ENCODE measurements at regions not wholly inside any gene's neighbourhood (a gene's known extent, or its start where the extent isn't known, plus 50 kb on each side); places are given as distances from the start of the nearest gene placed in this dataset.

- Histone ChIP-seq H3K36me3 (ENCODE audit: control insufficient read depth, insufficient read depth, low read length) (no peaks in the 10 kb centered on the region), H3K9me3 (no peaks in the 10 kb centered on the region), H3K27me3 (replicated peaks; ENCODE audit: control insufficient read depth, insufficient read depth, low read length) (no peaks in the 10 kb centered on the region), H3K4me1 (no peaks in the 10 kb centered on the region), H3K4me3 (ENCODE audit: low read depth, low read length) (no peak overlapping the region)
- H3K4me3 Mint-ChIP-seq (ENCODE audit: unreplicated experiment): no peak overlapping the region
- H3K4me1 Mint-ChIP-seq (ENCODE audit: low read depth, unreplicated experiment): no peaks in the 10 kb centered on the region
- no peak for DNase-seq
- intact Hi-C loops (cut with micrococcal nuclease; ENCODE audit: unreplicated experiment): no loop called here
- H3K9me3 Mint-ChIP-seq (ENCODE audit: unreplicated experiment): no peaks in the 10 kb centered on the region
- no peaks in the 10 kb centered on the region for H3K27me3 Mint-ChIP-seq (ENCODE audit: insufficient read depth, unreplicated experiment)
- BruUV-seq (replicated peaks): no TSS peak
- no peak overlapping the region for H3K27ac Mint-ChIP-seq (ENCODE audit: unreplicated experiment)
- ChIA-PET CTCF (no interaction called here), POLR2A (no interaction called here)
- TF ChIP-seq, protein P1, sequence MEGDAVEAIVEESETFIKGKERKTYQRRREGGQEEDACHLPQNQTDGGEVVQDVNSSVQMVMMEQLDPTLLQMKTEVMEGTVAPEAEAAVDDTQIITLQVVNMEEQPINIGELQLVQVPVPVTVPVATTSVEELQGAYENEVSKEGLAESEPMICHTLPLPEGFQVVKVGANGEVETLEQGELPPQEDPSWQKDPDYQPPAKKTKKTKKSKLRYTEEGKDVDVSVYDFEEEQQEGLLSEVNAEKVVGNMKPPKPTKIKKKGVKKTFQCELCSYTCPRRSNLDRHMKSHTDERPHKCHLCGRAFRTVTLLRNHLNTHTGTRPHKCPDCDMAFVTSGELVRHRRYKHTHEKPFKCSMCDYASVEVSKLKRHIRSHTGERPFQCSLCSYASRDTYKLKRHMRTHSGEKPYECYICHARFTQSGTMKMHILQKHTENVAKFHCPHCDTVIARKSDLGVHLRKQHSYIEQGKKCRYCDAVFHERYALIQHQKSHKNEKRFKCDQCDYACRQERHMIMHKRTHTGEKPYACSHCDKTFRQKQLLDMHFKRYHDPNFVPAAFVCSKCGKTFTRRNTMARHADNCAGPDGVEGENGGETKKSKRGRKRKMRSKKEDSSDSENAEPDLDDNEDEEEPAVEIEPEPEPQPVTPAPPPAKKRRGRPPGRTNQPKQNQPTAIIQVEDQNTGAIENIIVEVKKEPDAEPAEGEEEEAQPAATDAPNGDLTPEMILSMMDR (IDR thresholded peaks at IDR 0.05; ENCODE audit: insufficient read depth in 1 of 2, low read depth in 1 of 2, low read length in 1 of 2, severe bottlenecking in 1 of 2, unreplicated experiment in 1 of 2): no peak
- no peaks in the 10 kb centered on the region for H3K36me3 Mint-ChIP-seq (ENCODE audit: insufficient read depth, unreplicated experiment)
These were observed 1472.2 kb downstream of the PCDH7 start for GRCh38 chr4:32192363-32192762.

DNA sequence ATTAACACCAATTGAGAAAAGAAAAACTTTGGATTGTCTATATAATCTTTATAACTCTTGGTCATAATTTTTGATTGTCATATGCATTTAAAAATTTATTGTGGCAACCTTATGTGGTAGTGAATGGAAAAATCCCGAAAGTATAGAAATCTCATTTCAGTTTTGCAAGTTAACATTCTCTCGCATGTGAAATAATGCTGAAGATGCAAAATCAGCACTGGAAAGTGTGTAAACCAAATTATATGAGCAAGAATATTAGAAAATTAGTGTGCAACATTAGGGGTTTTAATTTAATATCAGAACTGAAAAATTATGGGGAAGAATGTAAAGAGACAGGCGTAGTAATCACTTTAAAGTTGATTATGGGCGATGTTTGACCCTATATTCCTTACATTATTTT is 1472.8 kb downstream of the PCDH7 start:
- Histone ChIP-seq H3K9me3 (no peaks in the 10 kb centered on the region), H3K4me1 (no peaks in the 10 kb centered on the region), H3K36me3 (ENCODE audit: control insufficient read depth, insufficient read depth, low read length) (no peaks in the 10 kb centered on the region), H3K4me3 (ENCODE audit: low read depth, low read length) (no peak overlapping the region), H3K27me3 (replicated peaks; ENCODE audit: control insufficient read depth, insufficient read depth, low read length) (no peaks in the 10 kb centered on the region)
- no peaks in the 10 kb centered on the region for H3K9me3 Mint-ChIP-seq (ENCODE audit: unreplicated experiment)
- no peaks in the 10 kb centered on the region for H3K36me3 Mint-ChIP-seq (ENCODE audit: insufficient read depth, unreplicated experiment)
- TF ChIP-seq, protein P1 (IDR thresholded peaks at IDR 0.05; ENCODE audit: insufficient read depth in 1 of 2, low read depth in 1 of 2, low read length in 1 of 2, severe bottlenecking in 1 of 2, unreplicated experiment in 1 of 2): no peak
- ChIA-PET CTCF (no interaction called here), POLR2A (no interaction called here)
- H3K4me1 Mint-ChIP-seq (ENCODE audit: low read depth, unreplicated experiment): no peaks in the 10 kb centered on the region
- no peak overlapping the region for H3K4me3 Mint-ChIP-seq (ENCODE audit: unreplicated experiment)
- DNase-seq: no peak
- H3K27ac Mint-ChIP-seq (ENCODE audit: unreplicated experiment): no peak overlapping the region
- BruUV-seq (replicated peaks): no TSS peak
- intact Hi-C loops (cut with micrococcal nuclease; ENCODE audit: unreplicated experiment): no loop called here
- no peaks in the 10 kb centered on the region for H3K27me3 Mint-ChIP-seq (ENCODE audit: insufficient read depth, unreplicated experiment)

DNA sequence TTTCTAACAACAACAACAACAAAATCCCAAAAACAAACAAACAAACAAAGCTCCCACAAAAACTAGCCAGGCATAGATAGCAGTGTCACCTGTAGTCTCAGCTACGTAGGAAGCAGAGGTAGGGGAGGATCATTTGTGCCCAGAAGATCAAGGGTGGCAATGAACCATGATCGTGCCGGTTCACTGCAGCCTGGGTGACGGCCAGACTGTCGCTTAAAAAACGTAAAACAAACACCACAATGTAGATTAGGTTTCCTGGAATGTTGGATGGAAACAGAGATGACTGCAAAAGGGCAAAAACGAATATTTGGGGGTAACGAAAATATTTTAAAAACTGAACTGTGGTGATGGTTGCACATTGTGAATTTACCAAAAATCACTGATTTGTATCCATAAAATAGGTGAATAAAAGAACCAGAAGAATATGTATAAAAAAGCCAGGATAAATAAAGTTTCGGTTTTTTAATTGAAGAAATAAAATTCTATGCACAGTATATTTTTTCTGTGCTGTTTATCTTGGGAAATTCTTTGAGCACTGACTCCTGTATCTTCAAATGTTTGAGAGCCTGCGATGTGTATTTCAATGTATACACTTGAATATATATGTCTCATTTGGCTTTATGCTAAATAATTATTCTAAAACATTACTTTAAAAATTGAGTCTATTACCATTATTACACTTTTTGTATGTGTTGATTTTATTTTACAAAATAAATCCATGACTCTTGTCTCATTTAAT is 1477.0 kb downstream of the PCDH7 start:
- H3K36me3 Mint-ChIP-seq (ENCODE audit: insufficient read depth, unreplicated experiment): no peaks in the 10 kb centered on the region
- H3K27ac Mint-ChIP-seq (ENCODE audit: unreplicated experiment): no peak overlapping the region
- H3K4me3 Mint-ChIP-seq (ENCODE audit: unreplicated experiment): no peak overlapping the region
- no peaks in the 10 kb centered on the region for H3K9me3 Mint-ChIP-seq (ENCODE audit: unreplicated experiment)
- no peaks in the 10 kb centered on the region for H3K36me3 ChIP-seq (ENCODE audit: control insufficient read depth, insufficient read depth, low read length)
- no peaks in the 10 kb centered on the region for H3K27me3 Mint-ChIP-seq (ENCODE audit: insufficient read depth, unreplicated experiment)
- no peaks in the 10 kb centered on the region for H3K4me1 ChIP-seq
- intact Hi-C loops (cut with micrococcal nuclease; ENCODE audit: unreplicated experiment): no loop called here
- H3K4me3 ChIP-seq (ENCODE audit: low read depth, low read length): no peak overlapping the region
- no peaks in the 10 kb centered on the region for H3K9me3 ChIP-seq
- BruUV-seq (replicated peaks): no TSS peak
- ChIA-PET CTCF (no interaction called here), POLR2A (no interaction called here)
- no peak for DNase-seq
- TF ChIP-seq, protein P1 (IDR thresholded peaks at IDR 0.05; ENCODE audit: insufficient read depth in 1 of 2, low read depth in 1 of 2, low read length in 1 of 2, severe bottlenecking in 1 of 2, unreplicated experiment in 1 of 2): no peak
- H3K27me3 ChIP-seq (replicated peaks; ENCODE audit: control insufficient read depth, insufficient read depth, low read length): no peaks in the 10 kb centered on the region
- no peaks in the 10 kb centered on the region for H3K4me1 Mint-ChIP-seq (ENCODE audit: low read depth, unreplicated experiment)

All from Caco-2 (cell line).